ENCODE measurements at regions not wholly inside any gene's neighbourhood (a gene's known extent, or its start where the extent isn't known, plus 50 kb on each side); places are given as distances from the start of the nearest gene placed in this dataset.

GRCh38 chr7:24372961-24373955 is 89.3 kb downstream of the NPY start:
- no peaks in the 10 kb centered on the region for H3K27me3 ChIP-seq (ENCODE audit: insufficient read depth, low read depth, severe bottlenecking)
- no peak overlapping the region for H3K4me3 ChIP-seq (ENCODE audit: low read depth, low read length)
- no peaks in the 10 kb centered on the region for H3K9me3 ChIP-seq (ENCODE audit: severe bottlenecking)
- no peak for DNase-seq
- no peak for TF ChIP-seq CTCF (IDR thresholded peaks at IDR 0.05; ENCODE audit: low read depth, low read length)
- no peak overlapping the region for H3K27ac ChIP-seq
- H3K36me3 ChIP-seq = no peaks in the 10 kb centered on the region

- Histone ChIP-seq H3K27me3 (ENCODE audit: insufficient read depth, low read depth, severe bottlenecking) (no peaks in the 10 kb centered on the region), H3K4me3 (ENCODE audit: low read depth, low read length) (no peak overlapping the region), H3K36me3 (no peaks in the 10 kb centered on the region), H3K9me3 (ENCODE audit: severe bottlenecking) (no peaks in the 10 kb centered on the region), H3K27ac (no peak overlapping the region)
- DNase-seq = no peak
- no peak for TF ChIP-seq CTCF (IDR thresholded peaks at IDR 0.05; ENCODE audit: low read depth, low read length)
Observed at GRCh38 chr7:24378871-24379616, 95.1 kb downstream of the NPY start.

DNA sequence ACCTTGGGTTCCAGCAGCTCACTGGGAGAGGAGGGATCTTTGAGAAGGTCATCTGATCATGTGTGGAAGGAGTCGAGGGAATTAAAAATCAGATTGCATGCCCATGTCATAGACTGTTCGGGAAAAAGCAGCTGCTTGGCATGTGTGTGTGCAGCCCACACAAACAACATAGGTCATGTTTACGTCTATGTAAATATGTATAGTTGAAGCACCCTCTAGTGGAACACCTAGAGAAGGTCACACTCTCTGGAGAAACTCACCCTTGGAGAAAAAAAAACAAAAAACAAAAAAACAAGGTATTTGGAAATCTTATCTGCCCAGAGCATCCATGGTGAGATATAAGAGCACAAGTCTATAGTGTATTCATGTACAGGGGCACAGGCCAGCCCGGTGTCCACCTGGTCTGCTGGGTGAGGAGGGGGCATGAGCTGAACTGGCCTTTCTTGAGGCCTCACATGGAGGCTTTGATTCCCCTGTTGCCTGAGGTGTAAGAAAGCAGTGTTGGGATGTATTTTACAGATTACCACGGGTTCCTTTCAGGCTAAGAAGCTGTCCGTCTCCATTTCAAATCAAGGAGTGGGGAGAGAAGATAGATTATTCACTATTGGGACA is 98.0 kb downstream of the NPY start:
- no peaks in the 10 kb centered on the region for H3K9me3 ChIP-seq (ENCODE audit: severe bottlenecking)
- H3K4me3 ChIP-seq (ENCODE audit: low read depth, low read length) = no peak overlapping the region
- peak; percentile 44 for TF ChIP-seq CTCF (IDR thresholded peaks at IDR 0.05; ENCODE audit: low read depth, low read length)
- no peak for DNase-seq
- no peaks in the 10 kb centered on the region for H3K36me3 ChIP-seq
- no peak overlapping the region for H3K27ac ChIP-seq
- H3K27me3 ChIP-seq (ENCODE audit: insufficient read depth, low read depth, severe bottlenecking) = no peaks in the 10 kb centered on the region

- DNase-seq = no peak
- Histone ChIP-seq H3K27me3 (ENCODE audit: insufficient read depth, low read depth, severe bottlenecking) (no peaks in the 10 kb centered on the region), H3K27ac (no peak overlapping the region), H3K36me3 (no peaks in the 10 kb centered on the region), H3K9me3 (ENCODE audit: severe bottlenecking) (no peaks in the 10 kb centered on the region), H3K4me3 (ENCODE audit: low read depth, low read length) (no peak overlapping the region)
- TF ChIP-seq CTCF (IDR thresholded peaks at IDR 0.05; ENCODE audit: low read depth, low read length) = no peak
Observed at GRCh38 chr7:24383055-24383454, 99.1 kb downstream of the NPY start.

DNA sequence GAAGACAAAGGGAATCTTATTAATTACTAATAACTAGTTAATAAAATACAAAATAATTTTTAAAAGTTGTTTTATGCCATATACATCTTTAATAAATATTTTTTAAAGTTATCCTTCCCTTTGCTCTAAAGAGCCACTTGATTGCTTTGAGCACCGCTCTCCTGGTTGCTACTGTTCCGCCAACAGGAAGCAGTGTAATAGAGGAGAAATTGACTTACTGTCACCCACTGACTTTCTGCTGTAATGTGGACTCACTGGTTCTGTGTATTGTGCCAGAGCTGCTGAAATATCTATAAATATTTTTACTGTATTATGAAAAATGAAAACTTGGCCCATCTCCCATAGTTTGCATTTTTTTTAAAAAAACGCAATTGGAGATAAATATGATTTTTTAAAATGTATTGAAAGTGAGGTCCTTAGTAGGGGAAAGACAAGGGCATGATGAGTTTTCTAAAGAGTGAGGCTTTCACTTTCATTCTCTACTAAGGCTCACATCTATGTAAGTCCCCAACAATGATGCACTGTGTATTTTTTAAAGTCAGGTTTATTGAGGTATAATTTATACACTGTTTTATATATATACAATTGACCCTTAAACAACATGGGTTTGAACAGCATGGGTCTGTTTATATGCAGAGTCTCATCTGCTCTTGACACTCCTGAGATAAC is 100.5 kb downstream of the NPY start:
- Histone ChIP-seq H3K9me3 (ENCODE audit: severe bottlenecking) (no peaks in the 10 kb centered on the region), H3K4me3 (ENCODE audit: low read depth, low read length) (no peak overlapping the region), H3K36me3 (no peaks in the 10 kb centered on the region), H3K27ac (no peak overlapping the region), H3K27me3 (ENCODE audit: insufficient read depth, low read depth, severe bottlenecking) (no peaks in the 10 kb centered on the region)
- no peak for DNase-seq
- no peak for TF ChIP-seq CTCF (IDR thresholded peaks at IDR 0.05; ENCODE audit: low read depth, low read length)
